ENCODE measurements at regions not wholly inside any gene's neighbourhood (a gene's known extent, or its start where the extent isn't known, plus 50 kb on each side); places are given as distances from the start of the nearest gene placed in this dataset.

DNA sequence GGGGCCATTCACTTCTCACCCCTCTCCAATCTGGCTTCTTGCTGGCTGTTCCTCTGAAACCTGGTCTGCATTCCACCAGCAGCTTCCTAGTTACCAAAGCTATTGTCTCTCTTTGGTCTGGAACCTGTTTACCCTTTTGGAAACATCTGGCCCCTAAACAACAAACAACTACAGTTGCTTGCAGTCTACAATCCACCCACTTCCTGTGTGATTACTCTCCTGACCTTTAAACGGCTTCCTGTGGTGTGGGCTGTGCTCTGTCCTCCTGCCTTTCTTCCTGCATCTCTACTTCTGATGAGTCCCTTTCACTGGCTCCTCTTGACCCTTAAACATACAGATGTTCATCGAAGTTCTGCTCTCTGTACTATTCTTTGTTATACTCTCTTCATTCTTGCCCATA lies 303.8 kb downstream of the TDRD15 start:
- TF ChIP-seq BHLHE40 (IDR thresholded peaks at IDR 0.05; ENCODE audit: borderline replicate concordance) (no peak), LEF1 (IDR thresholded peaks at IDR 0.05; ENCODE audit: borderline replicate concordance) (no peak), SP1 (IDR thresholded peaks at IDR 0.05) (no peak), FOXA1 (IDR thresholded peaks at IDR 0.05) (no peak), FOXM1 (IDR thresholded peaks at IDR 0.05; ENCODE audit: borderline replicate concordance) (no peak)
- TF ChIP-seq, protein P1, sequence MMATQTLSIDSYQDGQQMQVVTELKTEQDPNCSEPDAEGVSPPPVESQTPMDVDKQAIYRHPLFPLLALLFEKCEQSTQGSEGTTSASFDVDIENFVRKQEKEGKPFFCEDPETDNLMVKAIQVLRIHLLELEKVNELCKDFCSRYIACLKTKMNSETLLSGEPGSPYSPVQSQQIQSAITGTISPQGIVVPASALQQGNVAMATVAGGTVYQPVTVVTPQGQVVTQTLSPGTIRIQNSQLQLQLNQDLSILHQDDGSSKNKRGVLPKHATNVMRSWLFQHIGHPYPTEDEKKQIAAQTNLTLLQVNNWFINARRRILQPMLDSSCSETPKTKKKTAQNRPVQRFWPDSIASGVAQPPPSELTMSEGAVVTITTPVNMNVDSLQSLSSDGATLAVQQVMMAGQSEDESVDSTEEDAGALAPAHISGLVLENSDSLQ (IDR thresholded peaks at IDR 0.05), result no peak
